Stimulated activated CD4-positive, alpha-beta T cell treated with anti-CD3 and anti-CD28 coated beads, Interleukin-12 subunit alpha, Interleukin-12 subunit beta, amount 100 ng/mL, for 24 hours (primary cell): ENCODE measurements at regions not wholly inside any gene's neighbourhood (a gene's known extent, or its start where the extent isn't known, plus 50 kb on each side); places are given as distances from the start of the nearest gene placed in this dataset.
"Not testable (repeated sequence)": the region's sequence is repeated elsewhere in the genome, so short reads cannot be mapped to it uniquely, and the experiment has no call there.

Source experiments
- DNase-seq, 2 experiments: peaks; one replicate each; pipeline ENCODE4 v3.0.0-alpha.2; 2020; ENCODE audit warnings: low read depth in 2 of 2

DNA sequence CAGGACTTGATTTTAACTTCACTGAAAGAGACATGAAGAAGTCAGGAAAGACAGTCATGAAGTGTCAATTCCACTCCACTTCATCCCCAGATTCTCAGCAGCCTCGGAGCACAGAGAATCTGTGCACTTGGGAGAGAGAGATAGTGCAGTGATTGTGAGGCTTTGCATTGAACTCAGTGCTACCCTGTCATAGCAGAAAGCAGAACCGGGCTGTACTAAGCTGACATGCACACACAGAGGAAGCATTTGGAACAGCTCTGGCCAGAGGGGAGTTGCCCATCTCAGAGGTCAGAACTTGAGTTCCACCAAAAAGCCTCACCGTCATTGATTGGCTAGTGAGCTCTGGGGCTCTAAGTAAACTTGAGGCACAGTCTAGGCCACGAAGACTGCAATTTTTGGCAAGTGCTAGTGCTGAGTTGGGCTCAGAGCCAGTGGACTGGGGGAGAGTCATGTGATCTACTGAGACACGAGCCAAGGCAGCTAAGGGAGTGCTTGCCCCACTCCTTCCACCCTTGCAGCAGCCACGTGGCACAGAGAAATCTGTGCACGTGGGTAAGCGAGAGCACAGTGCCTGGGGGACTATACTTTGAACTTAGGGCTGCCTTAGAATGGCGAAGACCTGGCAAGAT lies 810.2 kb upstream of the ADAMTS5 start:
- DNase-seq, result no peak

DNA sequence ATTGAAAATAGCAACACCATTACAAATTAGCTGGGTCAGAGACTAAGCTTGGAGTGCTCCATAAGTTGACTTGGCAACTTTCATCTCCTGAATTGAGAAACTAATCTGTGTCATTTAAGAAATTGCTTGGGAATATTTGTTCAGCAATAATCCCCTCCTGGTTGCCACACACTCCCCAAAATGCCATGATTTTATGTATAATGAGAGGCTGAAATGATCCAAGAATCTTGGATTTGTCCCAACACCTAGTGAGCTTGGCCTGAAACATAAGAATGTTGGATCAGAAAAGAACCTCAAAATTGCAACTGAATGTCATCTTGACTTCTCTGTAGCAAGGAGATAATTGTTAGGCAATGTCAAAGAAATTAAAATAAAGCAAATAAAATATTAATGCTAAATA lies 805.9 kb upstream of the ADAMTS5 start:
- no peak for DNase-seq

DNA sequence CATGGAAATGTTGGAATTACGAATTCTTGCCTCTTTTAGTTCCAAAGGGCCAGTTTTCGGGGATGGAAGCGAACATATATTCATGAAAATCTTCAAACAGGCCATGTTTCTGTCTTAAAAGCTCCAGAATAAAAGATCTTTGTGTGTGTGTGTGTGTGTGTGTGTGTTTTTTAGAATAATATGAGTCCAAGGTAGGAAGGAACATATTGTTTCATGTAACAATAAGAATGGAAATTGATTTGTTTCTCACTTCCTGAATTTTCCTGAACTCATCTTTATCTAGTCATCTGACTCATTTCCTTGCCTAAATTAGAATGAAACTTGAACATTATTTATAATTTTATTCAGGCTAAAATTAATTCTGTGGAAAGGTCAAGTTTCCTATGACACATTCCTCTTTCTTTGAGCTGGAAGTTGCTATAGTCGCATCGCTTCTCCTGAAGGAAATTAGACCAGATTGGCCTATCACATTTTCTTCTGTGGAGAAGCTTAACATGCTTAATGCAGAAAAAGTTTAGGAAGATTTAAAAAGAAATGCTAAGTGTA lies 805.1 kb upstream of the ADAMTS5 start:
- no peak for DNase-seq

DNA sequence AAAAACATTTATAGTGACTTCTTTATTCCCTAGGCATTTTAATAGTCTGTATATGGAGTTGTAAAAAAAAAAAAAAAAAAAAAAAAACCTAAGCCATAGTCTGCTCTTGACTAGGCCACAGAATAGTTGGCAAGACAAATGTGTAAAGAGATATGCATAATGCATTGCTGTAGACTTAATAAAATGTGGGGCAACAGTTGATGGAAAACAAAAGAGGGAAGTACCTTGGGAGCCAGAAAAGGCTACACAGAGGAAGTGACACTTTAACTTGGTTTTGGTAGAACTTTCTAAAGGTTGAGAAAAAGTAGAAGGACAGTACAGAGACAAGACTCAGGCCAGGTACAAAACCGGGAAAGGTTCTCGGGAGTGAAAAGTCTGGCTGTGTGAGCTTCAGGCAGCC lies 802.9 kb upstream of the ADAMTS5 start:
- DNase-seq, result no peak

DNA sequence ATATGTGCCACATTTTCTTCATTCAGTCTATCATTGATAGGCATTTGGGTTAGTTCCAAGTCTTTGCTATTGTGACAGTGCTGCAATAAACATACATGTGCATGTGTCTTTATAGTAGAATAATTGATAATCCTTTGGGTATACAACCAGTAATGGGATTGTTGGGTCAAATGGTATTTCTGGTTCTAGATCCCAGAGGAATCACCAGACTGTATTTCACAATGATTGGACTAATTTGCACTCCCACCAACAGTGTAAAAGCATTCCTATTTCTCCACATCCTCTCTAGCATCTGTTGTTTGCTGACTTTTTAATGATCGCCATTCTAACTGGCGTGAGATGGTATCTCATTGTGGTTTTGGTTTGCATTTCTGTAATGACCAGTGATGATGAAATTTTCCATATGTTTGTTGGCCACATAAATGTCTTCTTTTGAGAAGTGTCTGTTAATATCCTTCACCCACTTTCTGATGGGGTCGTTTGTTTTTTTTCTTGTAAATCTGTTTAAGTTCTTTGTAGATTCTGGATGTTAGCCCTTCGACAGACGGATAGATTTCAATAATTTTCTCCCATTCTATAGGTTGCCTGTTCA lies 801.3 kb upstream of the ADAMTS5 start:
- DNase-seq, result not testable (repeated sequence)

DNA sequence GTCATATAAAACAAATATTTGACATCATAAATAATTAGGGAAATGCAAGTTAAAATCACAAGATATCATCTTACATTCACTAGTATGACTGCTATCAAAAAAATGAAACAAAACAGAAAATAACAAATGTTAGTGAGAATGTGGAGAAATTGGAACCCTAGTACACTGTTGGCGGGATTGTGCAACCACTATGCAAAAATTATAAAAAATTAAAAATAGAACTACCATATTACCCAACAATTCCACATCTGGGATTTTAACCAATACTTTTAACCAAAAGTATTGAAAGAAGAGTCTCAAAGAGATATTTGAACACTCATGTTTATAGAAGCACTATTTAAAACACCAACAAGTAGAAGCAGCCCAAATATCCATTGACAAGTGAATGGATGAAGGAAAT lies 797.2 kb upstream of the ADAMTS5 start:
- DNase-seq, result no peak

DNA sequence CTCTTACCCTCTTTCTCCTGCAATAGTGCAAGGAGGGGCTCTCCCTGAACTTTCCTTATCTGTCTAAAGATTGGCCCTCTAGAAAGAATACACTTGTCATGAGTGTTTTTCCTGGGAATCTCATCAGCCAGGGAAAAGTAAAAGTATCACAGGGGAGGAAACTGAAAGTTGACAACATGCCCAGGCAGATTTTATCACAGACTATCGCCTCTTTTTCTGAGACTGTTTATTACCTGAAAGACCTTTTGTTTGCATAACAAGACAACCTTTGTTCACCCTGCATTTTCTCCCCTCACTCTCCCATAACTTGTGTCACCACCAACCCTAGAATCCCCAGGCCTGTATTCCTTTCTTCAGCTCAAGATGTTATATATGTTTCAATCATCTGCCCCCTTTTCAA lies 794.7 kb upstream of the ADAMTS5 start:
- no peak for DNase-seq

DNA sequence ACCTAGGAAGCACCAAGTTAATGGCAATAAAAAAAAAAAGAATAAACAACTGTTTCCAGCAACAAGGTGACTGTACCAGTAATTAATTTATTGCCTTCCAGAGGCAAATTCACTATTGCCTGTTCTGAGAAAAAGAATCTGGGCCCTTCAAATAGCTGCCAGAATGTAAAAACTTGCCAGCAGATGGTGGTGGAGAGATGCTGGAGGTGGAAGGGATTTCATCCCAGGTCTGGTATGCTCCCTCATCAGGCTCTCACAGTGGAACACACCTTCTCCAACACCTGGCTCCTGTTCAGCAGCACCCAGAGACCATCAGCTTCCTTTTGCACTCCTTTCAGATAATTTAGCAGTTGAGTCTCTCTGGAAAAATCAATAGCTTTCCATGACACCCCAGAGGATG lies 792.9 kb upstream of the ADAMTS5 start:
- DNase-seq, result no peak

DNA sequence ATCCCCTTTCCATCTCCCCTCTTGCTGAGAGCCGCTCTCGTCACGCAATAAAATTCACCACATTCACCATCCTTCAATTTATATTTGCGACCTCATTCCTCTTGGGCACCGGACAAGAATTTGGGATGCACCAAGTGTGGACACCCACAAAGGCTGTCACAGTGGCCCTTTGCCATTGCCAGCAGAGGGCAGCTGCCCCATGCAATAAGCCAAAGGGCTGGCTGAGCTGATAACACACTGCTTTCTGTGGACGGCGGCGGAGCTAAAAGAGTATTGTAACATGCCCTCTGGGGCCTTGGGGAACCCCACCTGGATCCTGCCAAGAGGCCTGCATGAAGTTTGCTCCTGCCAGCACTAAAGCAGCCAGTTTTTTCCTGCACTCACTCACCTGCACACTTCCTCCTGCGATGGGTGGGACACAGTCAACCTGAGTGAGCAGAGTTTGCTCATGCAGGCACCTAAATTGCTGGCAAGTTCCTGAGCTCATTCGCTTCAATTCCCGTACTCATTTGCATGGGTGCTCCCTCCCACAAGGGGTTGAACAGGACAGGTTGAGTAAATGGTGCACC lies 792.3 kb upstream of the ADAMTS5 start:
- DNase-seq, result no peak

DNA sequence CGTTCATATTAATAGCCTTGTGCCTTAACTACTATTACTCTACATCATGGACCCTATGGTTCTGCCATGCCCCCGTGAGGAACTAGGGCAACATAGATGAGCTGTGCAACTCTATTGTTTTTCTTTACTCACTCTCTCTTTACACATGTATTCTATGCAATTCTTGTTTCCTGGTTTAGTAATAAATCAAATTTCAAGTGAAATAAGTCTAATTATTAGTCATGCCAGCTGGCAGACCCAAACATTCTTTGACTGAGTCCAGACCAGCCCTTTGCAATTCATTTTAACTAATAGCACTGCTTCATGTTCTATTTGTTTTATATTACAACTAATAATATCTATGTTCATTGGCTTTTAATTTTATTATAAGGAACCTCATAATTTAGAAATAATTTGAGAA lies 789.3 kb upstream of the ADAMTS5 start:
- no peak for DNase-seq

DNA sequence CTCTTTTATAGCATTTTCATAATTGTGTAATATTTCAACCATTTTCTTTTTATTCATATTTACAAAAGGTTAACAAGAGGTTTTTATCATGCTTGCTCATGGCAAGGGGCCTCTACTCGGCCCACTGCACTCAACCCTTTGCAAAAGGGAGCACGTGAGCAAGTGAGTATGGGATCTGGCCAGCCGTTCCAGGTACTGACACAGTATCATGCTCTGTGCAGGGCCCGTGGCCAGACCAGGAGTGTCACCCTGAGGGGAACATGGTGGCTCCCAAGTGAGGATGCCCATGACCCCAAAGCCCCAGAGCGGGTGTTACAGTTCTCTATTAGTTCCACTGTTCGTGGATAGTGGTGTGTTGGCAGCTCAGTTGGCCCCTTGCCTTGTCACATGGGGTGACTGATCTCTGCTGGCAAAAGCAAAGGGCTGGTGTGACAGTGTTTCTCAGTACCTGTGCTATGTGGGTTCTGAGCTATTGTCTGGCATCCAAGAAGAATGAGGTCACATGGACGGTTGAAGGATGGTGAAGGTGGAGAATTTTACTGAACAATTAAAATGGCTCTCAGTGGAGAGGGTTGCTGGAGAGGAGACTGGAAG lies 777.2 kb upstream of the ADAMTS5 start:
- no peak for DNase-seq

DNA sequence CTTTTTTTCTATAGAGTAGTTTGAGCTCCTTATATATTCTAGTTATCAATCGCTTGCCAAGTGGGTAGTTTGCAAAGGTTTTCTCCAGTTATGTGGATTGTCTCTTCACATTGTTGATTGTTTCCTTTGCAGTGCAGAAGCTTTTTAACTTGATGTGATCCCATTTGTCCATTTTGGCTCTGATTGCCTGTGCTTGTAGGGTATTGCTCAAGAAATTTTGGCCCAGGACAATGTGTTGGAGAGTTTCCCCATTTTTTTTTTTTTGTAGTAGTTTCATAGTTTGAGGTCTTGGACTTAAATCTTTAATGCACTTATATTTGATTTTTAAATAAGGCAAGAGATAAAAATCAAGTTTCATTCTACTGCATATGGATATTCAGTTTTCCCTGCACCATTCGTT lies 774.8 kb upstream of the ADAMTS5 start:
- DNase-seq, result no peak

DNA sequence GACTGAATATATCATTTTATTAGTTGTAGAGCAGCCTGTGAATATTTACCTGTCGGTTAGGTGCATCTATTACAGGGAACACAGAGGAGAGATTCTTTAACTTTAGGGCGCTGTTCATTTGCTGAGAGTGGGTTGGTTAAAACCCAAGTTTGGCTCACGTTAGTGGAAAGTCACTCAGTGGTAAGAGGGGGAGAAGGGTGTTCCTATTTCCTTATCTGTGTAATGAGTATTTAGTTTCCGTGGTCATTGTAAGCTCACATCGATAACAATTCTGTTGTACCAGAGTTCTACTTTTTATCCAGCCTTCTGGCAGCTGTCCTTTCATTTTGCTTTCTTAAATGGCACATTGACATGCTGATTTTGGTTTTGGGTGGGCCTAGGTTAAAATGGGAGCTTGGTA lies 773.2 kb upstream of the ADAMTS5 start:
- no peak for DNase-seq

DNA sequence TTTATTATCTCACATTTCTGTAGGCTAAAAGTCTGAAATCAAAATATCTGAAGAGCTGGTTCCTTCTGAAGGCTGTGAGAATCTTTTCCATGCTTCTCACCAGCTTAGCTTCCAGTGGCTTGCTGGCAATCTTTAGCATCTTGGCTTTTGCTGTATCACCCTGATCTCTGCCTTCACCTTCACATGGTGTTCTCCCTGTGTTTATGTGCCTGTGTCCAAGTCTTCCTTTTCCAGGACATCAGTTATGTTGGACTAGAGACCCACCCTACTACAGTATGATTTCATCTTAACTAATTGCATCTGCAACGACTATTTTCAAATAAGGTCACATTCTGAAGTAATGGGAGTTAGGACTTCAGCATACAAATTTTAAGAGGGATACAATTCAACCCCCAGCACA lies 772.3 kb upstream of the ADAMTS5 start:
- DNase-seq, result no peak

DNA sequence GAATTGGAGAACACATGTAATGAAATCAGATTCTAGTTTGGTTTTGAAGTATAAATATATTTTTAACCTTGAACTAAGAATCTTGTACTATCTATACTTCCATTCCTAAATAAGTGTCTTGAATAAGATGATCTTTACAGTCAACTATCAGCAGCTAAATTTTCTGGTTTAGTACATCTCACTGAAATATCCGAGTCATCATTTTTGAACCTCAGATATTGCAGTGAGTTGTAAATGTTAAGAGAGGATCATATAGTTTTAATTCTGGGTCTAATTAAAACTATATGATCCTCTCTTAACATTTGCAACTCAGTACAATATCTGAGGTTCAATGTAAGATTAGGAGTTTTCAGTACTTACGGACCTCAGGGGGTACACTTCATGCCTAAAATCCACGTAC lies 768.8 kb upstream of the ADAMTS5 start:
- DNase-seq, result no peak

DNA sequence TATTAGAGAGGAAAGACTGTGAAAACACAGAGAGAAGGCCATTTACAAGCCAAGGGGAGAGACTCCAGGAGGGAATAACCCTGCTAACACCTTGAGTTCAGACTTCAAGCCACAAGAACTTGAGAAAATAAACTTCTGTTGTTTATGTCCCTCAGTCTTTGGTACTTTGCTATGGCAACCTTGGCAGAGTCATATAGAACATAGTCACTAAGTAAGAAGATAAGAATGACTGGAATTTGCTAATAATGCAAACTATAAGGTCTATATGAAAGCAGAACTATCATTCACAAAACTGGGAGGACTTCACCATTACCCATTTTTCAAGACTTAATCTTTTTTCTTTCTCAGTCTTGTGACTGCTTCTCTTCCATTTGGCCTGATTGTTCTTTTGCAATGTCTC lies 767.3 kb upstream of the ADAMTS5 start:
- no peak for DNase-seq

DNA sequence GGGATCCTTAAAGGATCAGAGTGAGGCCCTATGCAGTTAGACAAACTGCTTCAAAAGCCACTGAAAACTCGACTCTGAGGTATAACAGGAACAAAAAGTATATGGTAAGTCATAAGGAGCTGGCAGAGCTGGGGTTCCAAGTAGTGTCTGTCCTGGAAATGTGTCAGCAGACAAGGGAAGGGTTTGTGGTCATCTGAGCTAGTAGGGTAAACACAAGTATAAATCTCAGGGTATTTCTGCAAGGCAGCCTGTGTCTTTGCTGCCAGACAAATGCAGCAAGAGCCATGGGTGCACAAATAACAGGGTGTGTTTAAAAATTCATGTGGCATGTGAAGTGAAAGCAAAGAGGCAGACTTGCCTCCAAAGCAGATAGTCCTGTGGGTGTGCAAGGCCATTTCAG lies 759.0 kb upstream of the ADAMTS5 start:
- no peak for DNase-seq

DNA sequence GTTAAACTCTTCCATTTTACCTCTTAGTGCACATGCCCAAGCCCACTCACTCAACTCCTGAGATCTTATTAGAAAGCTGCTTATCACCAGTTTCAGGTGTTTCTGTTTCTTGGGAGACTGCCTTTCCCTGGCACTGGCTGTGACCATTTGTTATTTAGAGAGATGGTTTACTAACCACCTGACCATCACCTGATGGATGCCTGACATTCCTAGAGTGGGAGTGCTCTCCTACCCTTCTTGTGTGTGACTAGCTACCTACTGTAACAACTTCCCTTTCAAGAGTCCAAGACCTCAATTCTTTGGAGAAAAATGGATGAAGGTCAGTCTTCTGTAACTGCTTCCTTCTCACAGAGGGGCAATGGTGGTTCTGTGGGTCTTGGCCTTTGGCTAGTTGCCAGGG lies 755.2 kb upstream of the ADAMTS5 start:
- no peak for DNase-seq

DNA sequence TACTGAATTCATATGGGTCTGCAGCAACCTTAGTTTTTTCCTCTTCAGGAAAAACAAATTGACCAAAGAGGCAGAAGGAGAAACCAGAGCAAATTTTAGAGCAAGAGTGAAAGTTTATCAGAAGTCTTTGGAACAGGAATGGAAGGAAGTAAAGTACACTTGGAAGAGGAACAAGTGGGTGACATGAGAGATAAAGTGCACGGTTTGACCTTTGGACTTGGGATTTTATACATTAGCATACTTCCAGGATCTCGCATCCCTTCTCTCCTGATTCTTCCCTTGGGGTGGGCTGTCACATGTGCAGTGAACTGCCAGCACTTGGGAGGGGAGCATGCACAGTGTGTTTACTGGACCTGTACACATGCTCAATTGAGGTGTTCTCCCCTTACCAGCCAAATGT lies 754.8 kb upstream of the ADAMTS5 start:
- no peak for DNase-seq

DNA sequence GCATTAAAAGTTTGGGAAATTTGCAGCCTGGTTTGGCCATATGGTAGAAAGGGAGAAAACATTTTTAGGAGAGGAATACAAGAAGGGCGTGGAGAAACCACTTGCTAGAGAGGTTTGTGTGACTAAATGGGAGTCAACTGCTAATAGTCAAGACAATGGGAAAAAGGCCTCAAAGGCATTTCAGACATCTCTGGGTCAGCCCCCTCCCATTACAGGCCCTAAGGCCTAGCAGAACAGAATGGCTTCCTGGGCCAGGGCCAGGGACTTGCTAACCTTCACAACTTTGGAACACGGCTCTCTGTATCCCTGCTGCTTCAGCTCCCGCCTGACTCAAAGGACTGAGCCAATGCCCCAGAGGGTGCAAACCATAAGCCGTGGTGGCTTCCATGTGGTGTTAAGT lies 752.3 kb upstream of the ADAMTS5 start:
- DNase-seq, result no peak

DNA sequence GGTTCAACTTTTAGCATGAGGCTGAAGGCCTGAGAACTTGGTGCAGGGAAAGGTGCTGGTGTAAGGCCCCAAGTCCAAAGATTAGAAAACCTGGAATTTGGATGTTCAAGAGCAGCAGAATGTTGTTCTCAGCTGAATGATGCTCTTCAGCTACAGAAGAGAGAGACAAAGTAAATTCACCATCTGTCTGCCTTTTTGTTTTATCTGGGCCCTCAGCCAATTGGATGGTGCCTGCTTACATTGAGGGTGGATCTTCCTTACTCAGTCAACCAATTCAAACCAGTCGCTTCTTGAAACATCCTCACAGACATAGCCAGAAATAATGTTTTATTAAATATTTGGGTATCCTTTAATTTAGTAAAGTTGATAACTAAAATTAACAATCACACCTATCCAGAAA lies 748.2 kb upstream of the ADAMTS5 start:
- no peak for DNase-seq

DNA sequence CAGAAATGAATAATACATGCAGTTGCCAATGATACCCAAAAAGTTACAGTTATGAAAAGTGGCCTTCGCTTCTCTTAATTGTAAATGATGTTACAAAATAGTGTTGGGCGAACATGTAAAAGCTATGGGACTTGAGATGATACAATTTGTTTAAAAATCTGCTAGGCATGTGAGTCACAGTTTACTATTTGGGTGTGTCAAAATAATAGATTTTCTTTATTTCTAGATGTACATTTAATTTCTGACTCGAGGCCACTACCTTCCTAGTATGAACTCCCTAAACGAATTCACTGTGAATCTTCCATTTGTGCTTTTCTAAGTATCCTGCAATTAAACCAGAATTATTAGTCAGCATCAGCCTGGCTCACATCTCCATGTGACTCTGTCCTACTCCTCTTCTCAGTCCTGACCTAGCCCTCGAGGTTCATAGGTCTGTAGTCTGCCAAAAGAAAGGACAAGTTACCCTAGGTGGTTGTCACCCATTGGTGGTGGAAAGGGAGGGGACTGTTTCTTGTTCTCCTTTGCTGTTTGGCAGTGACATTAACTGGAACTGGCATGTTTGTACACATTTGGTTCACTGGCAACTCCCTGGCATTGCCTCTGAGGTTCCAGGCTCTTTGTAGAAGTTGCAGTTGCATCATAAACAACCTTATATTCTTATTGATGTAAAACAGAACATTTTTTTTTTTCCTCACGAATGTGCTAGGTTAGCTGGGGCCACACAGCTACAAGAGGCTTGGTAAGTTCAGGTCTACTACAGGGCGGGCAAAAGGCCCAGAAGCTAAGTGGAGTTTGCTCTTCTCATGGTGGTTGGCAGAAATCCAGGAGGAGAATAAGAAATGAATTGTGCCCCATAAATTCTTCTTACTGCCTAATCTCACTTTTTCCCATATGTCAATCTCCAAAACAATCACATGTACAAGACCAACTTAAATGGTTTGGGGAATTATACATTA lies 746.5 kb upstream of the ADAMTS5 start:
- DNase-seq, result no peak
